ENCODE measurements at regions not wholly inside any gene's neighbourhood (a gene's known extent, or its start where the extent isn't known, plus 50 kb on each side); places are given as distances from the start of the nearest gene placed in this dataset.

DNA sequence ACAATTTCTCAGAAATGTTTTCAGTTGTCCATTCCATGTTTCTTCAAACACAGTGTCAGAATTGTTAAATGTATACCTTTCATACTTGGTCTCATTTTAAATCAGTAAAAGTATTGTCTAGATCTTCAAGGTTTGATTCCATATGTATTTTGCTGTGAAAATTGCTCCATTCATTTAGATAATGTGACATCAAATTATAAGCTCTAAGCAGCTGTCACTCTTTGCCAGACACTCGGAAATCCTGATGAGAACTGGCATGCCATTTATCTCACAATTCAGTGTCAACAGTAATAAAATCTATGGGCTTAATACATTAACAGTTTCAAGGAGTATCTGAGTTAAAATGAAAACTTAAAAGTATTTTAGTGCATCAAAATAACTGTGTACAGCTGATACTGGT is 1025.3 kb upstream of the EPHA6 start:
- intact Hi-C loops (cut with DNase I; ENCODE audit: low total_unique reads): no loop called here
- Histone ChIP-seq H3K27ac (no peak overlapping the region), H3K4me1 (no peaks in the 10 kb centered on the region), H3K27me3 (no peaks in the 10 kb centered on the region), H3K9me3 (no peaks in the 10 kb centered on the region), H3K36me3 (no peaks in the 10 kb centered on the region), H3K4me3 (no peak overlapping the region)
- DNase-seq: no peak
- TF ChIP-seq POLR2A (IDR thresholded peaks at IDR 0.05): no peak
- TF ChIP-seq, protein P1, sequence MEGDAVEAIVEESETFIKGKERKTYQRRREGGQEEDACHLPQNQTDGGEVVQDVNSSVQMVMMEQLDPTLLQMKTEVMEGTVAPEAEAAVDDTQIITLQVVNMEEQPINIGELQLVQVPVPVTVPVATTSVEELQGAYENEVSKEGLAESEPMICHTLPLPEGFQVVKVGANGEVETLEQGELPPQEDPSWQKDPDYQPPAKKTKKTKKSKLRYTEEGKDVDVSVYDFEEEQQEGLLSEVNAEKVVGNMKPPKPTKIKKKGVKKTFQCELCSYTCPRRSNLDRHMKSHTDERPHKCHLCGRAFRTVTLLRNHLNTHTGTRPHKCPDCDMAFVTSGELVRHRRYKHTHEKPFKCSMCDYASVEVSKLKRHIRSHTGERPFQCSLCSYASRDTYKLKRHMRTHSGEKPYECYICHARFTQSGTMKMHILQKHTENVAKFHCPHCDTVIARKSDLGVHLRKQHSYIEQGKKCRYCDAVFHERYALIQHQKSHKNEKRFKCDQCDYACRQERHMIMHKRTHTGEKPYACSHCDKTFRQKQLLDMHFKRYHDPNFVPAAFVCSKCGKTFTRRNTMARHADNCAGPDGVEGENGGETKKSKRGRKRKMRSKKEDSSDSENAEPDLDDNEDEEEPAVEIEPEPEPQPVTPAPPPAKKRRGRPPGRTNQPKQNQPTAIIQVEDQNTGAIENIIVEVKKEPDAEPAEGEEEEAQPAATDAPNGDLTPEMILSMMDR (IDR thresholded peaks at IDR 0.05): no peak

DNA sequence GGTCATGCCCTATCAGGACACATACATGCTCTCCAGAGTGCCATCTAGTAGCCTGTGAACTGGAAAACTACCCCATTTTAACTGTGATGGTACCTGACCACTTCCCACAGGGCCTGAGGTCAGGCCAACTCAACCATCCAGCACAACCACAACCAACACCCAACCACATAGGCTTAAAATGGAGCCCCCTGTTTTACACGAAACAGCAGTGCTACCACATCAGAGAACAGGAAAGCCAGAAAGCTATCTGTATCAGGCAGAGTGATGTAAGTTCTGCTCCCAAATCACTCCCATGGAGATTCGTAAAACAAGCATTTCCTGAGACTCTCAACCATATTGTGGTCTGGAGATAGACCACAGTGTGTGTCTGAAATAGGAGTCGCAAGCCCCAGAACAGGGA is 1017.3 kb upstream of the EPHA6 start:
- H3K27me3 ChIP-seq: no peaks in the 10 kb centered on the region
- H3K27ac ChIP-seq: no peak overlapping the region
- H3K4me1 ChIP-seq: no peaks in the 10 kb centered on the region
- peaks cover 0 to 3% of the 10 kb centered on the region in 2 donors for H3K9me3 ChIP-seq
- H3K36me3 ChIP-seq: no peaks in the 10 kb centered on the region
- TF ChIP-seq, protein P1 (IDR thresholded peaks at IDR 0.05): no peak
- TF ChIP-seq POLR2A (IDR thresholded peaks at IDR 0.05): no peak
- intact Hi-C loops (cut with DNase I; ENCODE audit: low total_unique reads): no loop called here
- no peak for DNase-seq
- no peak overlapping the region for H3K4me3 ChIP-seq

DNA sequence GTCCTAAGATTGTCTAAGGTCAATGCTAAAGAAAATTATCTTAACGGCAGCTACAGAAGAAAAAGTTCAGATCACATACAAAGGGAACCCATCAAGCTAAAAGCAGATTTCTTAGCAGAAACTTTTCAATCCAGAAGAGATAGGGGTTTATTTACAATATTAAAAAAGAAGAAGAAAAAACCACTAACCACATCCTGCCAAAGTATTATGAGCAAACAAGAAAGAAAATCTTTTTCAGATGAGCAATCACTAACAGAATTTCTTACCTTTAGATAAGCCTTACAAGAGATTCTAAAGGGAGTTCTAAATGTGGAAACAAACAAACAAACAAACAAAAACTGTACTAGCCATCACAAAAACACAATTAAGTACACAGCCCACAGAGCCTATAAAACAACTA is 1015.8 kb upstream of the EPHA6 start:
- no peaks in the 10 kb centered on the region for H3K27me3 ChIP-seq
- H3K9me3 ChIP-seq: peaks cover 0 to 3% of the 10 kb centered on the region in 2 donors
- H3K36me3 ChIP-seq: no peaks in the 10 kb centered on the region
- no peak for DNase-seq
- intact Hi-C loops (cut with DNase I; ENCODE audit: low total_unique reads): no loop called here
- TF ChIP-seq, protein P1 (IDR thresholded peaks at IDR 0.05): no peak
- TF ChIP-seq POLR2A (IDR thresholded peaks at IDR 0.05): no peak
- H3K27ac ChIP-seq: no peak overlapping the region
- no peaks in the 10 kb centered on the region for H3K4me1 ChIP-seq
- no peak overlapping the region for H3K4me3 ChIP-seq

DNA sequence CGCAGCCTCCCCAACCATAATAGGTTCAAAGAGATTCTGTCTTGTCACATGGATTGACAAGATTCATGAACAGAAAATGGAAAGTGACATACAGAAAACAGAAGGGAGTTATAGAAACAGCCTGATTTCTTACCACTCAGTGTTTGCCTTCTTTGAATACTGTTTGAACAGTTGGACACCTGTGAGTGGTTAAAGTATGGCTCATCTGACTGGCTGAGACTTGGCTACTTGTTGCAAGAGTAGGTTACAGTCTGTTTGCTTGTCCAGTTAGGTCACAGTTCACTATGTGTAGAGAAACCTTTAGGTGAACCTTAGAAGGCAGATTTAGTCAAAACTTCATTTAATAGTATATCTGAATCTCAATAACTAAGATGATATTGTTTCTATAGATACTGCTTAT is 1003.9 kb upstream of the EPHA6 start:
- H3K9me3 ChIP-seq: no peaks in the 10 kb centered on the region
- intact Hi-C loops (cut with DNase I; ENCODE audit: low total_unique reads): no loop called here
- H3K4me3 ChIP-seq: no peak overlapping the region
- TF ChIP-seq, protein P1 (IDR thresholded peaks at IDR 0.05): no peak
- TF ChIP-seq POLR2A (IDR thresholded peaks at IDR 0.05): no peak
- no peak for DNase-seq
- H3K27me3 ChIP-seq: no peaks in the 10 kb centered on the region
- H3K4me1 ChIP-seq: no peaks in the 10 kb centered on the region
- no peaks in the 10 kb centered on the region for H3K36me3 ChIP-seq
- no peak overlapping the region for H3K27ac ChIP-seq

DNA sequence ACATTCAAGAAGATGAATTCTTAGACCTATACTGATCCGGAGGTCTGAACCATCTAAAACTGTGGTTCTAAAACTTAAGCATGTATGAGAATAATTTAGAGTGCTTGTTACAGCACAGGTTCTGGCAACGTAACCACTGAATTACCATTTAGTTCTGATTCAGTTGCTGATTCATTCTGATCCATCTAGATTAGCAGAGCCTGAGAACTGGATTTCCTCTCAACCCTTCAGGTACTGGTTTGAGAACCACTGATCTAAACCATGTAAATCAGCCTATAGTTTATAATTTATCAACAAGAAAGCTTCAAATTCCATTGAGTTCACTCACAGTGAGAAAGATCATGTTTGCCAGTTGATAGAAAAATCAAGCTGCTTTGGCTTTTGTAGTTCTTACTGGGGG is 1001.1 kb upstream of the EPHA6 start:
- H3K4me3 ChIP-seq: no peak overlapping the region
- no peaks in the 10 kb centered on the region for H3K9me3 ChIP-seq
- TF ChIP-seq POLR2A (IDR thresholded peaks at IDR 0.05): no peak
- TF ChIP-seq, protein P1 (IDR thresholded peaks at IDR 0.05): no peak
- intact Hi-C loops (cut with DNase I; ENCODE audit: low total_unique reads): no loop called here
- no peak for DNase-seq
- H3K4me1 ChIP-seq: no peaks in the 10 kb centered on the region
- H3K36me3 ChIP-seq: no peaks in the 10 kb centered on the region
- no peaks in the 10 kb centered on the region for H3K27me3 ChIP-seq
- no peak overlapping the region for H3K27ac ChIP-seq
